Calu3 (cell line): ENCODE measurements at regions not wholly inside any gene's neighbourhood (a gene's known extent, or its start where the extent isn't known, plus 50 kb on each side); places are given as distances from the start of the nearest gene placed in this dataset.

Source experiments
- BruUV-seq: library from RNA; stranded (reverse); fragments of 400-500 nt; replicated peaks from 2 replicates; lab custom pipeline; 2021; lab: Mats Ljungman, UMichigan
- CTCF ChIA-PET: fragments of 300-600 bp; sonication (Branson Sonifier 250); formaldehyde crosslinking; loops from one replicate; lab custom pipeline; 2022; ENCODE audit warnings: antibody characterized with exemption; lab: Charles Lee
- DNase-seq: peaks from one replicate; pipeline ENCODE4 v3.0.0; 2022
- H3K27ac Mint-ChIP-seq: one replicate; pipeline ENCODE4 v1.8.0; 2022; ENCODE audit warnings: mixed read lengths; ENCODE audit not compliant: unreplicated experiment
- H3K27me3 Mint-ChIP-seq: one replicate; pipeline ENCODE4 v1.8.0; 2022; ENCODE audit warnings: mixed read lengths; ENCODE audit not compliant: unreplicated experiment
- H3K36me3 Mint-ChIP-seq: one replicate; pipeline ENCODE4 v1.8.0; 2022; ENCODE audit warnings: mild to moderate bottlenecking, moderate library complexity, mixed read lengths; ENCODE audit not compliant: insufficient read depth, unreplicated experiment
- H3K4me1 Mint-ChIP-seq: one replicate; pipeline ENCODE4 v1.8.0; 2022; ENCODE audit warnings: mild to moderate bottlenecking, low read depth, mixed read lengths; ENCODE audit not compliant: unreplicated experiment
- H3K4me3 Mint-ChIP-seq: one replicate; pipeline ENCODE4 v1.8.0; 2022; ENCODE audit warnings: mild to moderate bottlenecking, low read depth, moderate library complexity, mixed read lengths; ENCODE audit not compliant: unreplicated experiment
- H3K9me3 Mint-ChIP-seq: one replicate; pipeline ENCODE4 v1.8.0; 2022; ENCODE audit warnings: low read depth, mixed read lengths; ENCODE audit not compliant: unreplicated experiment
- CTCF ChIP-seq: fragments of 200-600 bp; IDR thresholded peaks from one replicate; pipeline ENCODE4 v1.8.0; 2022; ENCODE audit warnings: antibody characterized with exemption; ENCODE audit not compliant: unreplicated experiment
- intact Hi-C: fragments of 100-400 bp; cut with micrococcal nuclease; formaldehyde crosslinking; loops from one replicate; pipeline ENCODE4 v1.10.0; 2022; ENCODE audit not compliant: unreplicated experiment

- H3K36me3 Mint-ChIP-seq, result no peaks in the 10 kb centered on the region
- CTCF ChIA-PET, result no interaction called here
- H3K27me3 Mint-ChIP-seq, result no peaks in the 10 kb centered on the region
- DNase-seq, result no peak
- no peak overlapping the region for H3K27ac Mint-ChIP-seq
- intact Hi-C loops, result no loop called here
- no peaks in the 10 kb centered on the region for H3K4me1 Mint-ChIP-seq
- no peak for TF ChIP-seq CTCF
- no TSS peak for BruUV-seq
- H3K4me3 Mint-ChIP-seq, result no peak overlapping the region
- peaks cover 12% of the 10 kb centered on the region for H3K9me3 Mint-ChIP-seq
Observed at GRCh38 chr5:9715891-9716335, 85.8 kb upstream of the TAS2R1 start.

- no peak overlapping the region for H3K27ac Mint-ChIP-seq
- intact Hi-C loops, result no loop called here
- H3K4me3 Mint-ChIP-seq, result no peak overlapping the region
Observed at GRCh38 chr5:9713959-9714586, 83.9 kb upstream of the TAS2R1 start.

GRCh38 chr5:9713356-9713755, 83.2 kb upstream of the TAS2R1 start:
- Mint-ChIP-seq H3K4me1 (no peaks in the 10 kb centered on the region), H3K27ac (no peak overlapping the region), H3K9me3 (peaks cover 15% of the 10 kb centered on the region), H3K4me3 (no peak overlapping the region), H3K27me3 (no peaks in the 10 kb centered on the region), H3K36me3 (no peaks in the 10 kb centered on the region)
- TF ChIP-seq CTCF, result no peak
- no TSS peak for BruUV-seq
- no peak for DNase-seq
- intact Hi-C loops, result no loop called here
- CTCF ChIA-PET, result no interaction called here

More at GRCh38 chr5:9713959-9714586, 83.9 kb upstream of the TAS2R1 start:
- no peak for TF ChIP-seq CTCF
- Mint-ChIP-seq H3K36me3 (no peaks in the 10 kb centered on the region), H3K27me3 (no peaks in the 10 kb centered on the region), H3K9me3 (peaks cover 14% of the 10 kb centered on the region), H3K4me1 (no peaks in the 10 kb centered on the region)
- no TSS peak for BruUV-seq
- CTCF ChIA-PET, result no interaction called here
- no peak for DNase-seq

GRCh38 chr5:9712911-9713310, 82.8 kb upstream of the TAS2R1 start:
- Mint-ChIP-seq H3K4me1 (no peaks in the 10 kb centered on the region), H3K27ac (no peak overlapping the region), H3K4me3 (no peak overlapping the region), H3K27me3 (no peaks in the 10 kb centered on the region), H3K9me3 (peaks cover 14% of the 10 kb centered on the region), H3K36me3 (no peaks in the 10 kb centered on the region)
- intact Hi-C loops, result no loop called here
- TF ChIP-seq CTCF, result no peak
- CTCF ChIA-PET, result no interaction called here
- no peak for DNase-seq
- no TSS peak for BruUV-seq
